Uterus (tissue), 2 donors: ENCODE measurements at regions not wholly inside any gene's neighbourhood (a gene's known extent, or its start where the extent isn't known, plus 50 kb on each side); places are given as distances from the start of the nearest gene placed in this dataset.

Experiments
- CTCF ChIP-seq, 4 experiments: fragments of 200-600 bp in 2 of 4; fragments of 450-650 bp in 2 of 4; sonication (generic) in 2 of 4; IDR thresholded peaks; one replicate each; pipeline ENCODE4 v1.5.1; 2016 to 2019; ENCODE audit warnings: antibody characterized with exemption in 4 of 4, mild to moderate bottlenecking in 2 of 4, moderate library complexity in 1 of 4
- POLR2A ChIP-seq, 2 donors: fragments of 450-650 bp; IDR thresholded peaks; one replicate each; pipeline ENCODE4 v1.6.1; 2016; ENCODE audit warnings: antibody characterized with exemption in 2 of 2, mild to moderate bottlenecking in 1 of 2, moderate library complexity in 1 of 2

GRCh38 chr9:36492865-36493264, 79.8 kb upstream of the MELK start:
- TF ChIP-seq POLR2A (IDR thresholded peaks at IDR 0.05) (no peak), CTCF (IDR thresholded peaks at IDR 0.05) (no peak)
